SU-DHL-6 (cell line): ENCODE measurements at regions not wholly inside any gene's neighbourhood (a gene's known extent, or its start where the extent isn't known, plus 50 kb on each side); places are given as distances from the start of the nearest gene placed in this dataset.
"Not testable (repeated sequence)": the region's sequence is repeated elsewhere in the genome, so short reads cannot be mapped to it uniquely, and the experiment has no call there.

Experiments
- H2AFZ ChIP-seq: fragments of 200-600 bp; sonication (generic); 2 replicates; pipeline ENCODE4 v1.6.1; 2014; ENCODE audit warnings: low read depth, mild to moderate bottlenecking, moderate library complexity, mixed read lengths, antibody characterized with exemption, low read length; ENCODE audit not compliant: severe bottlenecking
- H3F3A ChIP-seq: fragments of 200-600 bp; shearing (Covaris generic); 2 replicates; pipeline ENCODE4 v1.6.0; 2016; ENCODE audit warnings: antibody characterized with exemption, mild to moderate bottlenecking; ENCODE audit not compliant: insufficient read depth
- H3K27ac ChIP-seq: fragments of 200-600 bp; sonication (generic); 2 replicates; pipeline ENCODE4 v1.5.1; 2016; ENCODE audit warnings: low read depth, mild to moderate bottlenecking, low read length, moderate library complexity, mixed read lengths
- H3K27me3 ChIP-seq: fragments of 200-600 bp; sonication (generic), shearing (Covaris generic); 2 replicates; pipeline ENCODE4 v1.6.0; 2014; ENCODE audit warnings: mild to moderate bottlenecking, low read length
- H3K36me3 ChIP-seq: fragments of 200-600 bp; sonication (generic); 2 replicates; pipeline ENCODE4 v1.6.1; 2014; ENCODE audit warnings: mild to moderate bottlenecking, low read length, mixed read lengths
- H3K4me2 ChIP-seq: fragments of 300-600, 200-600 bp; shearing (Covaris generic), sonication (generic); 2 replicates; pipeline ENCODE4 v1.6.0; 2014; ENCODE audit warnings: low read length, low read depth, mild to moderate bottlenecking; ENCODE audit not compliant: poor library complexity, severe bottlenecking
- H3K4me3 ChIP-seq: fragments of 200-600 bp; sonication (generic); 2 replicates; pipeline ENCODE4 v1.5.1; 2014; ENCODE audit warnings: antibody characterized with exemption, low read length, mild to moderate bottlenecking, mixed read lengths; ENCODE audit not compliant: insufficient read depth, poor library complexity, severe bottlenecking
- H3K79me2 ChIP-seq: fragments of 200-600 bp; sonication (generic); 2 replicates; pipeline ENCODE4 v1.6.1; 2014; ENCODE audit warnings: mild to moderate bottlenecking, low read length, moderate library complexity; ENCODE audit not compliant: insufficient read depth
- H3K9ac ChIP-seq: fragments of 200-600 bp; sonication (generic); 2 replicates; pipeline ENCODE4 v1.7.0; 2014; ENCODE audit warnings: mild to moderate bottlenecking, low read length
- H3K9me2 ChIP-seq: fragments of 200-600 bp; sonication (generic); replicated peaks from 2 replicates; pipeline ENCODE4 v1.6.1; 2014; ENCODE audit warnings: low read length; ENCODE audit not compliant: insufficient read depth
- H3K9me3 ChIP-seq: fragments of 200-600 bp; sonication (generic); 2 replicates; pipeline ENCODE4 v1.6.1; 2014; ENCODE audit warnings: low read length, mixed read lengths; ENCODE audit not compliant: insufficient read depth
- H4K20me1 ChIP-seq: fragments of 200-600 bp; sonication (generic); 2 replicates; pipeline ENCODE4 v1.6.1; 2014; ENCODE audit warnings: low read depth, mild to moderate bottlenecking, antibody characterized with exemption, low read length, moderate library complexity, mixed read lengths
- CTCF ChIP-seq: fragments of 200-600 bp; sonication (generic); IDR thresholded peaks from one replicate; pipeline ENCODE4 v1.5.1; 2017; ENCODE audit warnings: antibody characterized with exemption, mild to moderate bottlenecking, low read length, moderate library complexity; ENCODE audit not compliant: insufficient read depth, poor library complexity, severe bottlenecking
- EZH2phosphoT487 ChIP-seq: fragments of 200-600 bp; sonication (generic), shearing (Covaris generic); conservative IDR thresholded peaks from 2 replicates; pipeline ENCODE4 v1.6.1; 2018; ENCODE audit warnings: mild to moderate bottlenecking, antibody characterized with exemption, low read length, moderate library complexity, mixed read lengths

- Histone ChIP-seq H3K9me3 (no peaks in the 10 kb centered on the region), H3K79me2 (no peaks in the 10 kb centered on the region), H3K4me3 (no peak overlapping the region), H3K36me3 (no peaks in the 10 kb centered on the region), H3K4me2 (no peak overlapping the region), H3K27me3 (no peaks in the 10 kb centered on the region), H2AFZ (no peak overlapping the region), H3K9ac (no peak overlapping the region), H3K27ac (no peak overlapping the region), H3F3A (no peaks in the 10 kb centered on the region), H3K9me2 (no peaks in the 10 kb centered on the region), H4K20me1 (no peaks in the 10 kb centered on the region)
- no peak for TF ChIP-seq EZH2phosphoT487
Measured at GRCh38 chr7:153698046-153698445, 354.2 kb upstream of the DPP6 start.

DNA sequence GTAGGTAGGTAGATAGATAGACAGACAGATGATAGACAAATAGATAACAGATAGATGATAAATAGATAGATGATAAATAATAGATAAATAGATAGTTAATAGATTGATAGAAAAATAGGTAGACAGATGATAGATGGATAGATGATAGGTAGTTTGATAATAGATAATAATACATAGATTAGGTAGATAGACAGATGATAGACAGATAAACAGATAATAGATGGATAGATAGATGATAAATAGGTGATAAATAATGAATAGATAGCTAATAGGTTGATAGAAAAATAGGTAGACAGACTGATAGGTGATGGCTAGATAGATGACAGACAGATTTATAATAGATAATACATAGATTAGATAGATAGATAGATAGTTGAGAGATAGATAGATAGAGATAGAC is 350.5 kb upstream of the DPP6 start:
- Histone ChIP-seq H3K9ac (no peak overlapping the region), H3K27ac (no peak overlapping the region), H3K36me3 (no peaks in the 10 kb centered on the region), H3K4me2 (no peak overlapping the region), H2AFZ (no peak overlapping the region), H3K9me3 (no peaks in the 10 kb centered on the region), H4K20me1 (no peaks in the 10 kb centered on the region), H3K27me3 (no peaks in the 10 kb centered on the region), H3K9me2 (no peaks in the 10 kb centered on the region), H3F3A (no peaks in the 10 kb centered on the region), H3K79me2 (no peaks in the 10 kb centered on the region), H3K4me3 (no peak overlapping the region)
- no peak for TF ChIP-seq EZH2phosphoT487
- TF ChIP-seq CTCF: no peak

- not testable (repeated sequence) for H3K79me2 ChIP-seq, H3K36me3 ChIP-seq, H3F3A ChIP-seq, H3K9ac ChIP-seq, H4K20me1 ChIP-seq, H3K27ac ChIP-seq, H3K4me2 ChIP-seq, H3K9me3 ChIP-seq, H3K27me3 ChIP-seq, H2AFZ ChIP-seq, H3K4me3 ChIP-seq, H3K9me2 ChIP-seq
Measured at GRCh38 chr7:153723892-153724291, 328.3 kb upstream of the DPP6 start.

- not testable (repeated sequence) for H3K27ac ChIP-seq, H2AFZ ChIP-seq, H4K20me1 ChIP-seq, H3K4me2 ChIP-seq, H3K36me3 ChIP-seq, H3K4me3 ChIP-seq, H3K9me2 ChIP-seq, H3F3A ChIP-seq, H3K79me2 ChIP-seq, H3K9me3 ChIP-seq, H3K27me3 ChIP-seq, H3K9ac ChIP-seq
Measured at GRCh38 chr7:153731504-153731903, 320.7 kb upstream of the DPP6 start.

GRCh38 chr7:153743434-153743833 is 308.8 kb upstream of the DPP6 start:
- H3K9ac ChIP-seq, H3K36me3 ChIP-seq, H3K9me2 ChIP-seq, H4K20me1 ChIP-seq, H3K79me2 ChIP-seq, H3K4me2 ChIP-seq, H3K9me3 ChIP-seq, H3F3A ChIP-seq, H3K27me3 ChIP-seq, H3K27ac ChIP-seq, H3K4me3 ChIP-seq, H2AFZ ChIP-seq: not testable (repeated sequence)

GRCh38 chr7:153747969-153748368 is 304.2 kb upstream of the DPP6 start:
- H3K4me3 ChIP-seq, H3K36me3 ChIP-seq, H3K27ac ChIP-seq, H3K9me2 ChIP-seq, H3K27me3 ChIP-seq, H3K4me2 ChIP-seq, H4K20me1 ChIP-seq, H3K79me2 ChIP-seq, H3F3A ChIP-seq, H3K9ac ChIP-seq, H2AFZ ChIP-seq, H3K9me3 ChIP-seq: not testable (repeated sequence)

- not testable (repeated sequence) for H3K9me2 ChIP-seq, H3F3A ChIP-seq, H3K36me3 ChIP-seq, H3K27me3 ChIP-seq, H3K9me3 ChIP-seq, H3K4me3 ChIP-seq, H3K9ac ChIP-seq, H3K4me2 ChIP-seq, H3K79me2 ChIP-seq, H3K27ac ChIP-seq, H4K20me1 ChIP-seq, H2AFZ ChIP-seq
Measured at GRCh38 chr7:153748885-153749284, 303.3 kb upstream of the DPP6 start.
